ENCODE measurements at regions not wholly inside any gene's neighbourhood (a gene's known extent, or its start where the extent isn't known, plus 50 kb on each side); places are given as distances from the start of the nearest gene placed in this dataset.
"Not testable (repeated sequence)": the region's sequence is repeated elsewhere in the genome, so short reads cannot be mapped to it uniquely, and the experiment has no call there.

DNA sequence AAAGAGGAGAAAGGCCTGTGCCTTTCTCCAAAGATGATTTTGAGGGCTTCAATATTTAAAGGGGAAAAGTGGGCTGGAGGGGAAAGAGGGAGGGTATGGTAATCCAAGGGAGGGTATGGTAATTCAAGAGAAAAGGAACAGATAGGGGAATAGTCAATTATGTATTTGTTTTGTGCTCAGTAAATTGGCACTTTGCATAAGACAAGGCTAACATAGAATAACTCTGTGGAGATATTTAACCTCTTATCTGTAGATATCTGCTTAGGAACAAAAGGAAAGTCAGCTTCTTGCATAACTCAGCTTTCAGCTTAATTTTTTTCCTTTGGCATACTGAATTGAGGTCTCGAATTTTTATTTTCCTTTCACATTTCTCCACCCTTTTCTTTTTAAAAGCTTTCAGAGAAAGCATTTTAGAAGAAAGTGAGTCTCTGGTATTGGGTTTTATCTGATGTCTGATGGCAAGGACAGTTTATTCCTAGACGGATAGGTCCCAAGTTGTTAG lies 119.9 kb upstream of the F3 start:
- H3K9me3 ChIP-seq = no peaks in the 10 kb centered on the region
- no peak overlapping the region for H3K27ac ChIP-seq
- H3K4me1 ChIP-seq = peaks cover 8 to 9% of the 10 kb centered on the region in 2 donors
- no peak for DNase-seq
- intact Hi-C loops (cut with DNase I) = no loop called here
- H3K36me3 ChIP-seq = no peaks in the 10 kb centered on the region
- WGBS, 2 donors = 61 to 66% methylated on average over 2 of the region's 2 CpGs
- no peaks in the 10 kb centered on the region for H3K27me3 ChIP-seq
- H3K4me3 ChIP-seq (replicated peaks in 1 of 3) = no peak overlapping the region
- TF ChIP-seq, protein P1, sequence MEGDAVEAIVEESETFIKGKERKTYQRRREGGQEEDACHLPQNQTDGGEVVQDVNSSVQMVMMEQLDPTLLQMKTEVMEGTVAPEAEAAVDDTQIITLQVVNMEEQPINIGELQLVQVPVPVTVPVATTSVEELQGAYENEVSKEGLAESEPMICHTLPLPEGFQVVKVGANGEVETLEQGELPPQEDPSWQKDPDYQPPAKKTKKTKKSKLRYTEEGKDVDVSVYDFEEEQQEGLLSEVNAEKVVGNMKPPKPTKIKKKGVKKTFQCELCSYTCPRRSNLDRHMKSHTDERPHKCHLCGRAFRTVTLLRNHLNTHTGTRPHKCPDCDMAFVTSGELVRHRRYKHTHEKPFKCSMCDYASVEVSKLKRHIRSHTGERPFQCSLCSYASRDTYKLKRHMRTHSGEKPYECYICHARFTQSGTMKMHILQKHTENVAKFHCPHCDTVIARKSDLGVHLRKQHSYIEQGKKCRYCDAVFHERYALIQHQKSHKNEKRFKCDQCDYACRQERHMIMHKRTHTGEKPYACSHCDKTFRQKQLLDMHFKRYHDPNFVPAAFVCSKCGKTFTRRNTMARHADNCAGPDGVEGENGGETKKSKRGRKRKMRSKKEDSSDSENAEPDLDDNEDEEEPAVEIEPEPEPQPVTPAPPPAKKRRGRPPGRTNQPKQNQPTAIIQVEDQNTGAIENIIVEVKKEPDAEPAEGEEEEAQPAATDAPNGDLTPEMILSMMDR (IDR thresholded peaks at IDR 0.05) = no peak
- no peak for TF ChIP-seq POLR2A (IDR thresholded peaks at IDR 0.05)

DNA sequence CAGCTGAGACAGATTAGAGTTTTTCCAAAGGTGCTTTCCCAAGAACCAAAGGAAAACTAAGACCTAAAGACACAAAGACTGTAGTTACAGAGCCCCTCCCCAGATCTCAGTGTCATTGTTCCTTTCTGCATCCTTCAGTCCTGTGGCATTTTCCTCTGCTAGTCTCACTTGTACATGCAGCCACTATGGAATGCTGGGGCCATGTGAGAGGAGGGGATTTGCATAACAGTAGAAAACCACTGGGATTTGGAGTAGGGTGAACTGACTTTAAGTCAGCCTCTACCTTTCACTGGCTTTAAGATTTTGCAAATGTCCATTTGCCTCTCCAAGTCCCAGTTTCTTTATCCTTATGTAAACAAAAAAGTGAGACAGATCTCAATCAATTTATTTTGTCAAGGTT lies 119.4 kb upstream of the F3 start:
- H3K9me3 ChIP-seq = no peaks in the 10 kb centered on the region
- no peak overlapping the region for H3K4me3 ChIP-seq (replicated peaks in 1 of 3)
- no peak for DNase-seq
- TF ChIP-seq, protein P1 (IDR thresholded peaks at IDR 0.05) = no peak
- no peak for TF ChIP-seq POLR2A (IDR thresholded peaks at IDR 0.05)
- no peaks in the 10 kb centered on the region for H3K27me3 ChIP-seq
- intact Hi-C loops (cut with DNase I) = no loop called here
- no peaks in the 10 kb centered on the region for H3K36me3 ChIP-seq
- H3K27ac ChIP-seq = no peak overlapping the region
- H3K4me1 ChIP-seq = peaks cover 8 to 9% of the 10 kb centered on the region in 2 donors

DNA sequence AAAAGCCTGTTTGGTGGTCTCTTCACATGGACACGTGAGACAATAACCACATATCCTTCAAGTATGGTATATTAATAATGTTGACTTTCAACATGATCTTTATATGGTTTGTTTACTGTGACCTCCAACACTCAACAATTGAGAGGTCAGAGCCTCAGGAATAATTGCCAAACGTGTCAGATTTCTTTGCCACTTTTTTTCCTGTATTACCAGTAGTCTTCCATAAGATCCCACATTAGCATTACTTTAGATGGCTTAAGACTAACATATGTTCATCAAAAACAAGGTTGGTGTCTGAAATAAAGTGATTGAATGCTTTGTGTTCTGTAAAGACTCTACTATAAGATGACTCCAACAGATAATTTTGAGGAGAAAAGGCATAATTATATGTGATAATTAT lies 118.7 kb upstream of the F3 start:
- Histone ChIP-seq H3K36me3 (no peaks in the 10 kb centered on the region), H3K4me1 (peaks cover 8 to 9% of the 10 kb centered on the region in 2 donors), H3K4me3 (replicated peaks in 1 of 3) (no peak overlapping the region), H3K27ac (no peak overlapping the region), H3K27me3 (no peaks in the 10 kb centered on the region), H3K9me3 (no peaks in the 10 kb centered on the region)
- DNase-seq = no peak
- intact Hi-C loops (cut with DNase I) = no loop called here
- TF ChIP-seq POLR2A (IDR thresholded peaks at IDR 0.05) = no peak
- 79 to 82% methylated on average over 2 of the region's 2 CpGs for WGBS, 2 donors

DNA sequence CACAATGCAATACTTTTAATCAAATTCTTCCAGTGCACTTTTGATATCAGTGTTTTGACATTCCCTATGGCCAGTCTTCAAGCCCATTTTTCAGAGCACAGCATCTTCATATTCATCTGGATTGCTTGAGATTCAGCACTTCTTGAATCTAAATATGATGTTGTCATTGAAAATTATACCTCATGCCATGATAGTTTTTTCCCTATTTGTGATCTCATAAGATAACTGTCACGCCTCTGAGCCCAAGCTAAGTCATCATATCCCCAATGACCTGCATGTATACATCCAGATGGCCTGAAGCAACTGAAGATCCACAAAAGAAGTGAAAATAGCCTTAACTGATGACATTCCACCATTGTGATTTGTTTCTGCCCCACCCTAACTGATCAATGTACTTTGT lies 117.6 kb upstream of the F3 start:
- DNase-seq; H3K4me1 ChIP-seq; H3K27ac ChIP-seq; intact Hi-C loops (cut with DNase I); H3K36me3 ChIP-seq; H3K4me3 ChIP-seq (replicated peaks in 1 of 3); H3K9me3 ChIP-seq; H3K27me3 ChIP-seq: not testable (repeated sequence)
- WGBS, 2 donors = 93 to 97% methylated on average over 1 of the region's 1 CpG

DNA sequence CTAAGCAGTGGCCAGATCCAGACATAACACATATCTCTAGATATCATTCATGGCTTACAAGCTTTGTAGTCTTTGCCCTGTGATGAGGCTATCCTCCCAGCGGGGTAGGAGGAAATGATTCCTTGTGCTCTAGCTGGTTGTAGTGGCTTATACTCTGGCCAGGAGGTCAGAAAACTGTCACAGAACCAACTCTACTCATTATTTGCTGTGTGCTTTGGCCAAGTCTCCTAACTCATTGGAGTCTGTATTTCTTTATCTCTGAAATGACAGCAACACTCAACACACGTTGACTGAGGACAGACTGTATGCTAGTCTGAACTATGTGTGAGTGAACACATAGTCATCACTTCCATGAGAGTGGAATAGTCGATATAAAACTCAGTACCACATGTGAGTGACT lies 116.7 kb upstream of the F3 start:
- no peak overlapping the region for H3K27ac ChIP-seq
- TF ChIP-seq, protein P1 (IDR thresholded peaks at IDR 0.05) = no peak
- no peak for TF ChIP-seq POLR2A (IDR thresholded peaks at IDR 0.05)
- WGBS, 2 donors = 64 to 70% methylated on average over 3 of the region's 3 CpGs

DNA sequence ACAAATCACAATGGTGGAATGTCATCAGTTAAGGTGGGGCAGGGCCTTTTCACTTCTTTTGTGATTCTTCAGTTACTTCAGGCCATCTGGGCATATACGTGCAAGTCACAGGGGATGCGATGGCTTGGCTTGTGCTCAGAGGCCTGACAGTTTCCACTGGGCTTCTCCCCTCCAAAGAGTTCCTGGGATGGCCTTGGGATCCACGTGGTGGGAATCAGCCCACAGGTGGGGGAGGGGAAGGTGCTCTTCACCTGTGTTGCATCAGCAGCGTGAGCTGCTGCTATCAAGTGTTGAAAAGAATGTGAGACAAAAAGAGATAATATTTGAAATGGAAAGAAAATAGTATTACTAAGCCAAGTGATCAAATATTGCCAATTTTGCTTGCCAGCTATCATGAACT lies 116.2 kb upstream of the F3 start:
- H3K4me3 ChIP-seq (replicated peaks in 1 of 3); H3K4me1 ChIP-seq; DNase-seq; H3K27me3 ChIP-seq; H3K27ac ChIP-seq; H3K9me3 ChIP-seq; H3K36me3 ChIP-seq; intact Hi-C loops (cut with DNase I): not testable (repeated sequence)
- 60 to 74% methylated on average over 4 of the region's 4 CpGs for WGBS, 2 donors

More for the DNA sequence above, 116.7 kb upstream of the F3 start:
- Histone ChIP-seq H3K4me3 (replicated peaks in 1 of 3) (no peak overlapping the region), H3K36me3 (no peaks in the 10 kb centered on the region), H3K9me3 (no peaks in the 10 kb centered on the region), H3K4me1 (peaks cover 4 to 9% of the 10 kb centered on the region in 2 donors), H3K27me3 (no peaks in the 10 kb centered on the region)
- DNase-seq = no peak
- intact Hi-C loops (cut with DNase I) = no loop called here

DNA sequence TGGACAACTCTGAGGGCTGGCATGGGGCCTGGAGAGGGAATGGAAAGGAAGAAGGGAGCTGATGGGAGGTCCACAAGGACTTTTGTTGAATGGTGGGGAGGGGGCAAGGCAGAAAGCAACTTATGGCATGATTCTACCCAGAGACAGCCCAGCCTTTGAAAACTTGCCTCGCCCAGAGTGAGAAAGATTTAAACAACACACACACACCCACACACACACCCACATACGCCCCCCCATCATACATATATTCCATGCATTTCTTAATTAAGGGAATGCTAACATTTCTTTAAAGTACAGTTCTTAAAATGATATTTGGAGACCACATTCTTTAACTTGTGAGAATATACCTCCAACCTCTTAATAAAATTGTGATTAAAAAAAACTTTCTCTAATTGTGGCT lies 115.4 kb upstream of the F3 start:
- Histone ChIP-seq H3K27me3 (no peaks in the 10 kb centered on the region), H3K9me3 (no peaks in the 10 kb centered on the region), H3K36me3 (no peaks in the 10 kb centered on the region), H3K4me1 (peaks cover 4 to 9% of the 10 kb centered on the region in 2 donors), H3K27ac (no peak overlapping the region), H3K4me3 (replicated peaks in 1 of 3) (no peak overlapping the region)
- no peak for DNase-seq
- 90 to 96% methylated on average over 2 of the region's 2 CpGs for WGBS, 2 donors
- intact Hi-C loops (cut with DNase I) = no loop called here
- TF ChIP-seq, protein P1 (IDR thresholded peaks at IDR 0.05) = no peak
- TF ChIP-seq POLR2A (IDR thresholded peaks at IDR 0.05) = no peak

Measured in thyroid gland (tissue), 4 donors.